K562 (cell line): ENCODE measurements at regions not wholly inside any gene's neighbourhood (a gene's known extent, or its start where the extent isn't known, plus 50 kb on each side); places are given as distances from the start of the nearest gene placed in this dataset.

ENCODE experiments used
- ATAC-seq: fragments of 200-7000 bp; cut with Tn5 transposase; 3 replicates; pipeline ENCODE4 v1.9.1; 2020; ENCODE audit warnings: moderate library complexity
- BruUV-seq: library from RNA; stranded (reverse); fragments of 400-500 nt; replicated peaks from 2 replicates; lab custom pipeline; 2021; lab: Mats Ljungman, UMichigan
- CTCF ChIA-PET: fragments of 300-600 bp; formaldehyde crosslinking; extraction: SDS; loops from one replicate; lab custom pipeline; 2021; ENCODE audit warnings: low intra/inter-chr PET ratio; lab: Yijun Ruan, JAX
- POLR2A ChIA-PET: fragments of 300-600, 350-650 bp; sonication (Branson Sonifier 250); formaldehyde crosslinking; extraction: SDS; loops from one replicate; lab custom pipeline; 2021; ENCODE audit warnings: antibody characterized with exemption, inconsistent platforms; lab: Yijun Ruan, JAX
- DNase-seq, 4 experiments: peaks; one replicate each; pipeline versions ENCODE4 v3.0.0 to v3.0.0-alpha.2; 2011 to 2018; ENCODE audit warnings: low spot score in 3 of 4, mixed read lengths in 3 of 4; ENCODE audit errors: extremely low read depth in 1 of 4
- FAIRE-seq: peaks from 2 replicates; lab custom pipeline; 2011; peaks lifted over from hg19 to GRCh38; lab: Jason Lieb, UNC
- H2AFZ ChIP-seq: 2 replicates; pipeline ENCODE4 v1.6.0; 2011; ENCODE audit warnings: low read depth, low read length, control low read depth, inconsistent platforms
- H3K27ac ChIP-seq: fragments of 200-600 bp; 3 replicates; pipeline ENCODE4 v1.8.0; 2011; ENCODE audit warnings: low read depth, mild to moderate bottlenecking, control low read depth, inconsistent platforms, low read length, moderate library complexity, mixed read lengths; ENCODE audit errors: extremely low read depth
- H3K27me3 ChIP-seq, 2 experiments: fragments of 300-600 bp in 1 of 2; 2 replicates in 1 of 2; 3 replicates in 1 of 2; pipeline versions ENCODE4 v1.6.0 to v1.8.0; 2011; ENCODE audit warnings: inconsistent platforms in 2 of 2, low read length in 2 of 2, mild to moderate bottlenecking in 1 of 2, mixed read lengths in 1 of 2, moderate library complexity in 1 of 2; ENCODE audit not compliant: control insufficient read depth in 2 of 2, insufficient read depth in 2 of 2
- H3K36me3 ChIP-seq: fragments of 300-600 bp; 3 replicates; pipeline ENCODE4 v1.8.0; 2011; ENCODE audit warnings: mild to moderate bottlenecking, low read length, inconsistent platforms; ENCODE audit not compliant: control insufficient read depth, insufficient read depth
- H3K4me1 ChIP-seq, 2 experiments: fragments of 200-600 bp in 1 of 2; replicated peaks in 1 of 2; 2 replicates in 1 of 2; 3 replicates in 1 of 2; pipeline versions ENCODE4 v1.5.1 to v1.8.0; 2011; ENCODE audit warnings: inconsistent platforms in 2 of 2, low read length in 2 of 2, mild to moderate bottlenecking in 1 of 2, mixed read lengths in 1 of 2, moderate library complexity in 1 of 2; ENCODE audit not compliant: control insufficient read depth in 2 of 2, insufficient read depth in 2 of 2
- H3K4me2 ChIP-seq: 2 replicates; pipeline ENCODE4 v1.6.1; 2011; ENCODE audit warnings: low read length, control low read depth, inconsistent platforms, mixed read lengths; ENCODE audit not compliant: insufficient read depth
- H3K4me3 ChIP-seq: fragments of 200-600 bp; sonication (generic), shearing (Covaris generic); 2 replicates; pipeline ENCODE4 v1.5.1; 2016; ENCODE audit warnings: control low read depth, inconsistent platforms
- H3K79me2 ChIP-seq: fragments of 200-600 bp; 3 replicates; pipeline ENCODE4 v1.8.0; 2011; ENCODE audit warnings: low read length, inconsistent platforms; ENCODE audit not compliant: control insufficient read depth, insufficient read depth
- H3K9ac ChIP-seq, 2 experiments: 2 replicates each; pipeline versions ENCODE4 v1.6.0 to v1.6.1; 2011; ENCODE audit warnings: low read depth in 2 of 2, low read length in 2 of 2, control low read depth in 1 of 2, inconsistent platforms in 1 of 2, mild to moderate bottlenecking in 1 of 2, mixed read lengths in 1 of 2; ENCODE audit not compliant: insufficient read depth in 1 of 2
- H3K9me1 ChIP-seq: one replicate; pipeline ENCODE4 v1.6.0; 2011; ENCODE audit warnings: inconsistent platforms, mild to moderate bottlenecking, low read length, moderate library complexity; ENCODE audit not compliant: control insufficient read depth, insufficient read depth
- H3K9me3 ChIP-seq: replicated peaks from 2 replicates; pipeline ENCODE4 v1.5.1; 2011; ENCODE audit warnings: low read depth, low read length, inconsistent platforms; ENCODE audit not compliant: control insufficient read depth, insufficient read depth
- H4K20me1 ChIP-seq: replicated peaks from 2 replicates; pipeline ENCODE4 v1.6.1; 2011; ENCODE audit warnings: low read length, inconsistent platforms, mixed read lengths; ENCODE audit not compliant: control insufficient read depth, insufficient read depth
- ARHGAP35 ChIP-seq: fragments of 450-650 bp; IDR thresholded peaks from 2 replicates; pipeline ENCODE4 v1.6.1; 2018; ENCODE audit not compliant: partially characterized antibody
- BACH1 ChIP-seq: fragments of 200-800 bp; sonication (Bioruptor generic); IDR thresholded peaks from 2 replicates; pipeline ENCODE4 v1.6.1; 2016; ENCODE audit warnings: missing genetic modification characterization, missing compliant biosample characterization
- FIP1L1 ChIP-seq: fragments of 200-400 bp; formaldehyde crosslinking; IDR thresholded peaks from 2 replicates; pipeline ENCODE4 v1.6.1; 2018; ENCODE audit warnings: mild to moderate bottlenecking, low read depth, low read length; ENCODE audit not compliant: poor library complexity, severe bottlenecking
- FOXP1 ChIP-seq: sonication (generic); formaldehyde crosslinking; IDR thresholded peaks from 2 replicates; pipeline ENCODE4 v1.8.0; 2022; ENCODE audit warnings: mild to moderate bottlenecking, missing genetic modification reagents
- GATA2 ChIP-seq: sonication (generic); formaldehyde crosslinking; IDR thresholded peaks from 2 replicates; pipeline ENCODE4 v1.4.0; 2020; ENCODE audit warnings: mild to moderate bottlenecking, missing genetic modification reagents
- L3MBTL2 ChIP-seq: fragments of 450-650 bp; IDR thresholded peaks from 2 replicates; pipeline ENCODE4 v1.6.1; 2016; ENCODE audit warnings: mild to moderate bottlenecking, moderate library complexity
- NCOA4 ChIP-seq: fragments of 450-650 bp; IDR thresholded peaks from 2 replicates; pipeline ENCODE4 v1.6.1; 2018; ENCODE audit warnings: mild to moderate bottlenecking; ENCODE audit not compliant: partially characterized antibody
- TEAD2 ChIP-seq: fragments of 450-650 bp; IDR thresholded peaks from 2 replicates; pipeline ENCODE4 v1.6.1; 2016; ENCODE audit warnings: missing genetic modification characterization, control low read depth, missing compliant biosample characterization
- ZNF217 ChIP-seq: sonication (generic); formaldehyde crosslinking; IDR thresholded peaks from 2 replicates; pipeline ENCODE4 v1.8.0; 2022; ENCODE audit warnings: mild to moderate bottlenecking, missing genetic modification reagents
- ZNF79 ChIP-seq: fragments of 250-450 bp; sonication (Bioruptor Pico); IDR thresholded peaks from 2 replicates; pipeline ENCODE4 v1.4.0; 2020; ENCODE audit warnings: low read depth, mild to moderate bottlenecking, moderate library complexity
- WGBS: fragments of 100-300 bp; shearing (Covaris generic); methylation state at CpG from one replicate; pipeline ENCODE4 v1.1.6; 2016; ENCODE audit warnings: low coverage, mixed read lengths; ENCODE audit not compliant: insufficient coverage; ENCODE audit errors: missing lambda C conversion rate; 5-methylcytosine and 5-hydroxymethylcytosine counted together
- in situ Hi-C: fragments of 300-500 bp; cut with MboI; formaldehyde crosslinking; loops from 4 replicates; pipeline ENCODE4 v1.15.0; 2018; ENCODE audit warnings: inconsistent platforms, mixed read lengths
- intact Hi-C: fragments of 100-400 bp; cut with micrococcal nuclease; formaldehyde crosslinking; loops from 2 replicates; pipeline ENCODE4 v1.14.2; 2022
- TF ChIP-seq, protein P1 (sequence below): fragments of 250-450 bp; sonication (Bioruptor Pico); IDR thresholded peaks from 2 replicates; pipeline ENCODE4 v1.5.0; 2020; ENCODE audit warnings: mild to moderate bottlenecking
- TF ChIP-seq, protein P2 (sequence below): fragments of 450-650 bp; IDR thresholded peaks from 2 replicates; pipeline ENCODE4 v1.6.1; 2016; ENCODE audit warnings: mild to moderate bottlenecking
- TF ChIP-seq, protein P3 (sequence below): fragments of 450-650 bp; formaldehyde crosslinking; IDR thresholded peaks from 2 replicates; pipeline ENCODE4 v1.4.0; 2022; ENCODE audit warnings: mild to moderate bottlenecking, moderate library complexity
- TF ChIP-seq, protein P4 (sequence below): IDR thresholded peaks from 3 replicates; pipeline ENCODE4 v1.6.1; 2011; ENCODE audit warnings: borderline replicate concordance, mild to moderate bottlenecking, moderate library complexity; ENCODE audit not compliant: insufficient read length; ENCODE audit errors: extremely low read depth

DNA sequence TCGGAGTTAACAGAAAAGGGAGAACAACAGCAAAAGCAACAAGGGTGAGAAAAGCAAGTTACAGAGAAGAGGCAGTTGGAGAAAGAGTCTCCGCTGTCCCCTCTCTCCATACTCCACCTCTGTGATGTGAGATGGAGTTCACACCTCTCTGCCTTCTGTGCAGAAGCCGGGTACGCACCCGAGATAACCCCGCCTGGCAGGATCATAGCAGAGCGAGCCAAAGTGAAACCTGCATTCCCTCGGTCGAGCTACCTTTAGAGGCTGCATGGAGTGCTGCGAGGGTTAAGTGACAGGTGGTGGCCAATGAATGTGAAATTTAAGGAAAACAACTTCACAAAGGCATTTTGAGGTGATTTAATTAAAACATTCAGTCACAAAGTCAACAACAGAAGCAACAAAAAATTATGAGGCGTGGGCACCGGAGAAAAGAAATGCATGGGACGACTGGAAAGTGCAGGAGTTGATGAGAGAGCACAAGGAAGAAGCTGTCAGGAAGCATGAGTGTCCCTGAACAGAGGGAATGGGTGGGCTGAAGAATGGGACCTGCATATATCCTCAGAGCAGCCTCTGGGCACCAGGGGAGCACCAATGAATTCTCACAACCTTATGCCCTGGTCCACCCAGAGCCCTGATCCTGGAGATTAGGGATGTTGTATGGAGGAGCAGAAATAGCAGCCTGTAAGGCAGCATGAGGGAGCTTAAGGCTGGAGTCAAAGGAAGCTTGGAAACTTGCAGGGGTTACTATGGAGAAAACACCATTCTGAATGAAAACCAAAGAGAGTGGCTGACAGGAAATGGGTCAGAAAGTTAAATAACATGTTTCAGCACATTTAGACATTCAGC is 208.3 kb downstream of the EMP1 start:
- Histone ChIP-seq H3K36me3 (no peaks in the 10 kb centered on the region), H2AFZ (no peak overlapping the region), H3K9me3 (no peaks in the 10 kb centered on the region), H3K79me2 (no peaks in the 10 kb centered on the region), H3K4me2 (no peak overlapping the region), H3K4me3 (no peak overlapping the region), H3K4me1 (no peaks in the 10 kb centered on the region; a peak in 1 of 5 replicates), H4K20me1 (no peaks in the 10 kb centered on the region), H3K9me1 (no peaks in the 10 kb centered on the region), H3K9ac (no peak overlapping the region), H3K27me3 (no peaks in the 10 kb centered on the region), H3K27ac (no peak overlapping the region)
- in situ Hi-C loops (no loop called here), intact Hi-C loops (no loop called here)
- POLR2A ChIA-PET, result no interaction called here
- CTCF ChIA-PET, result no interaction called here
- ATAC-seq (no peak), FAIRE-seq (no peak), DNase-seq (no peak)
- 0% methylated on average over 8 of the region's 13 CpGs for WGBS
- no TSS peak for BruUV-seq
- TF ChIP-seq L3MBTL2 (no peak), ZNF79 (no peak), ZNF217 (CRISPR knock-in tag) (no peak), BACH1 (tag) (no peak), NCOA4 (no peak), ARHGAP35 (no peak), FIP1L1 (no peak), GATA2 (no peak), TEAD2 (tag) (no peak), FOXP1 (CRISPR knock-in tag) (no peak)
- TF ChIP-seq, protein P1, sequence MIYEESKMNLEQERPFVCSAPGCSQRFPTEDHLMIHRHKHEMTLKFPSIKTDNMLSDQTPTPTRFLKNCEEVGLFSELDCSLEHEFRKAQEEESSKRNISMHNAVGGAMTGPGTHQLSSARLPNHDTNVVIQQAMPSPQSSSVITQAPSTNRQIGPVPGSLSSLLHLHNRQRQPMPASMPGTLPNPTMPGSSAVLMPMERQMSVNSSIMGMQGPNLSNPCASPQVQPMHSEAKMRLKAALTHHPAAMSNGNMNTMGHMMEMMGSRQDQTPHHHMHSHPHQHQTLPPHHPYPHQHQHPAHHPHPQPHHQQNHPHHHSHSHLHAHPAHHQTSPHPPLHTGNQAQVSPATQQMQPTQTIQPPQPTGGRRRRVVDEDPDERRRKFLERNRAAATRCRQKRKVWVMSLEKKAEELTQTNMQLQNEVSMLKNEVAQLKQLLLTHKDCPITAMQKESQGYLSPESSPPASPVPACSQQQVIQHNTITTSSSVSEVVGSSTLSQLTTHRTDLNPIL (CRISPR knock-in tag), result no peak
- TF ChIP-seq, protein P2, sequence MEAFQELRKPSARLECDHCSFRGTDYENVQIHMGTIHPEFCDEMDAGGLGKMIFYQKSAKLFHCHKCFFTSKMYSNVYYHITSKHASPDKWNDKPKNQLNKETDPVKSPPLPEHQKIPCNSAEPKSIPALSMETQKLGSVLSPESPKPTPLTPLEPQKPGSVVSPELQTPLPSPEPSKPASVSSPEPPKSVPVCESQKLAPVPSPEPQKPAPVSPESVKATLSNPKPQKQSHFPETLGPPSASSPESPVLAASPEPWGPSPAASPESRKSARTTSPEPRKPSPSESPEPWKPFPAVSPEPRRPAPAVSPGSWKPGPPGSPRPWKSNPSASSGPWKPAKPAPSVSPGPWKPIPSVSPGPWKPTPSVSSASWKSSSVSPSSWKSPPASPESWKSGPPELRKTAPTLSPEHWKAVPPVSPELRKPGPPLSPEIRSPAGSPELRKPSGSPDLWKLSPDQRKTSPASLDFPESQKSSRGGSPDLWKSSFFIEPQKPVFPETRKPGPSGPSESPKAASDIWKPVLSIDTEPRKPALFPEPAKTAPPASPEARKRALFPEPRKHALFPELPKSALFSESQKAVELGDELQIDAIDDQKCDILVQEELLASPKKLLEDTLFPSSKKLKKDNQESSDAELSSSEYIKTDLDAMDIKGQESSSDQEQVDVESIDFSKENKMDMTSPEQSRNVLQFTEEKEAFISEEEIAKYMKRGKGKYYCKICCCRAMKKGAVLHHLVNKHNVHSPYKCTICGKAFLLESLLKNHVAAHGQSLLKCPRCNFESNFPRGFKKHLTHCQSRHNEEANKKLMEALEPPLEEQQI, result no peak
- TF ChIP-seq, protein P3, sequence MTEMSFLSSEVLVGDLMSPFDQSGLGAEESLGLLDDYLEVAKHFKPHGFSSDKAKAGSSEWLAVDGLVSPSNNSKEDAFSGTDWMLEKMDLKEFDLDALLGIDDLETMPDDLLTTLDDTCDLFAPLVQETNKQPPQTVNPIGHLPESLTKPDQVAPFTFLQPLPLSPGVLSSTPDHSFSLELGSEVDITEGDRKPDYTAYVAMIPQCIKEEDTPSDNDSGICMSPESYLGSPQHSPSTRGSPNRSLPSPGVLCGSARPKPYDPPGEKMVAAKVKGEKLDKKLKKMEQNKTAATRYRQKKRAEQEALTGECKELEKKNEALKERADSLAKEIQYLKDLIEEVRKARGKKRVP (CRISPR knock-in tag), result no peak
- TF ChIP-seq, protein P4, sequence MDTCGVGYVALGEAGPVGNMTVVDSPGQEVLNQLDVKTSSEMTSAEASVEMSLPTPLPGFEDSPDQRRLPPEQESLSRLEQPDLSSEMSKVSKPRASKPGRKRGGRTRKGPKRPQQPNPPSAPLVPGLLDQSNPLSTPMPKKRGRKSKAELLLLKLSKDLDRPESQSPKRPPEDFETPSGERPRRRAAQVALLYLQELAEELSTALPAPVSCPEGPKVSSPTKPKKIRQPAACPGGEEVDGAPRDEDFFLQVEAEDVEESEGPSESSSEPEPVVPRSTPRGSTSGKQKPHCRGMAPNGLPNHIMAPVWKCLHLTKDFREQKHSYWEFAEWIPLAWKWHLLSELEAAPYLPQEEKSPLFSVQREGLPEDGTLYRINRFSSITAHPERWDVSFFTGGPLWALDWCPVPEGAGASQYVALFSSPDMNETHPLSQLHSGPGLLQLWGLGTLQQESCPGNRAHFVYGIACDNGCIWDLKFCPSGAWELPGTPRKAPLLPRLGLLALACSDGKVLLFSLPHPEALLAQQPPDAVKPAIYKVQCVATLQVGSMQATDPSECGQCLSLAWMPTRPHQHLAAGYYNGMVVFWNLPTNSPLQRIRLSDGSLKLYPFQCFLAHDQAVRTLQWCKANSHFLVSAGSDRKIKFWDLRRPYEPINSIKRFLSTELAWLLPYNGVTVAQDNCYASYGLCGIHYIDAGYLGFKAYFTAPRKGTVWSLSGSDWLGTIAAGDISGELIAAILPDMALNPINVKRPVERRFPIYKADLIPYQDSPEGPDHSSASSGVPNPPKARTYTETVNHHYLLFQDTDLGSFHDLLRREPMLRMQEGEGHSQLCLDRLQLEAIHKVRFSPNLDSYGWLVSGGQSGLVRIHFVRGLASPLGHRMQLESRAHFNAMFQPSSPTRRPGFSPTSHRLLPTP, result no peak
